ENCODE measurements at regions not wholly inside any gene's neighbourhood (a gene's known extent, or its start where the extent isn't known, plus 50 kb on each side); places are given as distances from the start of the nearest gene placed in this dataset.
"Not testable (repeated sequence)": the region's sequence is repeated elsewhere in the genome, so short reads cannot be mapped to it uniquely, and the experiment has no call there.

- CTCF ChIA-PET, result interaction anchor here (1.1 to 2.8 kb wide), 3 partner anchors 12 to 27 kb away, joined by 3 to 8 read pairs (median 4); no protein-coding TSS in a partner anchor
- TF ChIP-seq, protein P1, sequence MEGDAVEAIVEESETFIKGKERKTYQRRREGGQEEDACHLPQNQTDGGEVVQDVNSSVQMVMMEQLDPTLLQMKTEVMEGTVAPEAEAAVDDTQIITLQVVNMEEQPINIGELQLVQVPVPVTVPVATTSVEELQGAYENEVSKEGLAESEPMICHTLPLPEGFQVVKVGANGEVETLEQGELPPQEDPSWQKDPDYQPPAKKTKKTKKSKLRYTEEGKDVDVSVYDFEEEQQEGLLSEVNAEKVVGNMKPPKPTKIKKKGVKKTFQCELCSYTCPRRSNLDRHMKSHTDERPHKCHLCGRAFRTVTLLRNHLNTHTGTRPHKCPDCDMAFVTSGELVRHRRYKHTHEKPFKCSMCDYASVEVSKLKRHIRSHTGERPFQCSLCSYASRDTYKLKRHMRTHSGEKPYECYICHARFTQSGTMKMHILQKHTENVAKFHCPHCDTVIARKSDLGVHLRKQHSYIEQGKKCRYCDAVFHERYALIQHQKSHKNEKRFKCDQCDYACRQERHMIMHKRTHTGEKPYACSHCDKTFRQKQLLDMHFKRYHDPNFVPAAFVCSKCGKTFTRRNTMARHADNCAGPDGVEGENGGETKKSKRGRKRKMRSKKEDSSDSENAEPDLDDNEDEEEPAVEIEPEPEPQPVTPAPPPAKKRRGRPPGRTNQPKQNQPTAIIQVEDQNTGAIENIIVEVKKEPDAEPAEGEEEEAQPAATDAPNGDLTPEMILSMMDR (IDR thresholded peaks at IDR 0.05; ENCODE audit: control extremely low read depth, extremely low read depth, low read depth, missing control alignments), result no peak
- DNase-seq (ENCODE audit: extremely low spot score), result no peak
- POLR2A ChIA-PET, result no interaction called here
These were observed 105.9 kb upstream of the RBBP8 start for GRCh38 chr18:22827216-22827615.

GRCh38 chr18:22827741-22828140 lies 105.4 kb upstream of the RBBP8 start:
- no peak for DNase-seq (ENCODE audit: extremely low spot score)
- ChIA-PET CTCF (interaction anchor here (1.1 to 2.8 kb wide), 3 partner anchors 11 to 27 kb away, joined by 3 to 8 read pairs (median 4); no protein-coding TSS in a partner anchor), POLR2A (no interaction called here)
- TF ChIP-seq, protein P1 (IDR thresholded peaks at IDR 0.05; ENCODE audit: control extremely low read depth, extremely low read depth, low read depth, missing control alignments), result no peak

GRCh38 chr18:22828171-22828570 lies 105.0 kb upstream of the RBBP8 start:
- TF ChIP-seq, protein P1 (IDR thresholded peaks at IDR 0.05; ENCODE audit: control extremely low read depth, extremely low read depth, low read depth, missing control alignments), result no peak
- no peak for DNase-seq (ENCODE audit: extremely low spot score)
- POLR2A ChIA-PET, result no interaction called here
- CTCF ChIA-PET, result interaction anchor here (1.1 to 2.8 kb wide), 3 partner anchors 11 to 26 kb away, joined by 3 to 8 read pairs (median 4); no protein-coding TSS in a partner anchor

- POLR2A ChIA-PET; DNase-seq (ENCODE audit: extremely low spot score): not testable (repeated sequence)
- CTCF ChIA-PET, result interaction anchor here (2.8 kb wide), 1 partner anchor 15 kb away, joined by 8 read pairs; no protein-coding TSS in a partner anchor
These were observed 104.5 kb upstream of the RBBP8 start for GRCh38 chr18:22828583-22828982.

DNA sequence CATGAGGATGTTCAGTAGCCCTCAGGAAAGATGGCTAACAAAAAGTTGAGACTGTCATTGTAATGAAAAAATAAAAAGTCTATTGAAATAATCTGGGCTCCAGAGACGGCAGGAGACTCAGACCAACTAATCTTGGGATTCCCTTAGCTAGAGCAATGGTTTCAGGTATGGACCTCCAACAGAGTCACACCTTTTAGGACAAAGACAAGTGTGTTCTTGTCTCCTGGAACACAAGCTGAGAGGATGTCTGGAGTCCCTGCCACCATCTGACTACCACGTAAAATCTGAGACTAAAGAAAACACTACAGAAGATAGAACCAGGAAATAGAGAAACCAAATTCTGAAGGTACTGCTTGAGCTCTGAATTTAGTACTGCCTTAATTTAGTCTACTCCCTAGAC lies 103.3 kb upstream of the RBBP8 start:
- POLR2A ChIA-PET, result no interaction called here
- CTCF ChIA-PET, result interaction anchor here (0.7 to 1.2 kb wide), 4 partner anchors 12 to 161 kb away, joined by 3 to 5 read pairs (median 3); no protein-coding TSS in a partner anchor
- TF ChIP-seq, protein P1 (IDR thresholded peaks at IDR 0.05; ENCODE audit: control extremely low read depth, extremely low read depth, low read depth, missing control alignments), result no peak
- DNase-seq (ENCODE audit: extremely low spot score), result no peak

DNA sequence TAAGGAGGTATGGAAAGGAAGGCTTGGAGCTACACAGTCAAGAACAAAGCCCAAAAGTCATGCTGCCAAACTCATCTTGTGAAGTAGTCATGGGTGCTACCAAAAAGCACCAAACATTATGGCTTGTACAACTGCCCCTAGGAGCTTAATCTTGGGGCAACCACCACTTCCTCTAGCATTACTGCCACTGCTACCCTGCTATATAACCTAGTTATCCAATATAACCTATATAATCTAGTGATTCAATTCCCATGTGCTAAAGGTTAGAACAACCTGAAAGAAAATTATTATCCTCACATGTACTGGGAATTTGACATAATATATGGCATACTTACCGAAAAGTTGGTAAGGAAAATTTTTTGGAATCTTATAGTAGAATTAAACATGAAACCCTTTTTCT lies 102.6 kb upstream of the RBBP8 start:
- ChIA-PET POLR2A (no interaction called here), CTCF (interaction anchor here (0.7 to 1.6 kb wide), 6 partner anchors 11 to 160 kb away, joined by 3 to 6 read pairs (median 4); no protein-coding TSS in a partner anchor)
- TF ChIP-seq, protein P1 (IDR thresholded peaks at IDR 0.05; ENCODE audit: control extremely low read depth, extremely low read depth, low read depth, missing control alignments), result no peak
- DNase-seq (ENCODE audit: extremely low spot score), result no peak

- ChIA-PET POLR2A (no interaction called here), CTCF (interaction anchor here (1.0 to 1.6 kb wide), 3 partner anchors 17 to 33 kb away, joined by 3 to 6 read pairs (median 5); no protein-coding TSS in a partner anchor)
- no peak for DNase-seq (ENCODE audit: extremely low spot score)
- TF ChIP-seq, protein P1 (IDR thresholded peaks at IDR 0.05; ENCODE audit: control extremely low read depth, extremely low read depth, low read depth, missing control alignments), result no peak
These were observed 101.7 kb upstream of the RBBP8 start for GRCh38 chr18:22831441-22831904.

All from GM10248 (cell line).